ENCODE measurements at regions not wholly inside any gene's neighbourhood (a gene's known extent, or its start where the extent isn't known, plus 50 kb on each side); places are given as distances from the start of the nearest gene placed in this dataset.

DNA sequence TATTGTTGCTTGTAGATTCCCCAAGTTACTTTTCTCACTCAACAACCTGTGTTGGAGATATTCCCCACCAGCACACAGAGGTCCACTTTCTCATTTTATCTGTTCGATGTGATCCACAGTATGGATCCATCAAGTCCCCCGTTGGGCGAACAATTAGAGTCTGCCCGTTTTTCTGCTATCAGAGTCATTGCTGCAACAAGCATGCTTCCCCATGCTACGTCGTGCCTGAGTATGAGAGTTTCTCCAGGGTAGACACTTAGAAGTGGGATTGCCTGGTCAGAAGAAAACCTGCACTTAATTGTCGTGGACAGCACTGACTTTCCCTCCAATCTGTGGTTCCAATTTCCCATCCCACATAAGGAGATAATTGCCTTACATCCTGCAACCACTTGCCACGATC is 62.7 kb upstream of the SHOX start:
- TF ChIP-seq POLR2A (IDR thresholded peaks at IDR 0.05; ENCODE audit: borderline replicate concordance, extremely low read depth, insufficient read depth, insufficient read length), result no peak
- TF ChIP-seq, protein P1, sequence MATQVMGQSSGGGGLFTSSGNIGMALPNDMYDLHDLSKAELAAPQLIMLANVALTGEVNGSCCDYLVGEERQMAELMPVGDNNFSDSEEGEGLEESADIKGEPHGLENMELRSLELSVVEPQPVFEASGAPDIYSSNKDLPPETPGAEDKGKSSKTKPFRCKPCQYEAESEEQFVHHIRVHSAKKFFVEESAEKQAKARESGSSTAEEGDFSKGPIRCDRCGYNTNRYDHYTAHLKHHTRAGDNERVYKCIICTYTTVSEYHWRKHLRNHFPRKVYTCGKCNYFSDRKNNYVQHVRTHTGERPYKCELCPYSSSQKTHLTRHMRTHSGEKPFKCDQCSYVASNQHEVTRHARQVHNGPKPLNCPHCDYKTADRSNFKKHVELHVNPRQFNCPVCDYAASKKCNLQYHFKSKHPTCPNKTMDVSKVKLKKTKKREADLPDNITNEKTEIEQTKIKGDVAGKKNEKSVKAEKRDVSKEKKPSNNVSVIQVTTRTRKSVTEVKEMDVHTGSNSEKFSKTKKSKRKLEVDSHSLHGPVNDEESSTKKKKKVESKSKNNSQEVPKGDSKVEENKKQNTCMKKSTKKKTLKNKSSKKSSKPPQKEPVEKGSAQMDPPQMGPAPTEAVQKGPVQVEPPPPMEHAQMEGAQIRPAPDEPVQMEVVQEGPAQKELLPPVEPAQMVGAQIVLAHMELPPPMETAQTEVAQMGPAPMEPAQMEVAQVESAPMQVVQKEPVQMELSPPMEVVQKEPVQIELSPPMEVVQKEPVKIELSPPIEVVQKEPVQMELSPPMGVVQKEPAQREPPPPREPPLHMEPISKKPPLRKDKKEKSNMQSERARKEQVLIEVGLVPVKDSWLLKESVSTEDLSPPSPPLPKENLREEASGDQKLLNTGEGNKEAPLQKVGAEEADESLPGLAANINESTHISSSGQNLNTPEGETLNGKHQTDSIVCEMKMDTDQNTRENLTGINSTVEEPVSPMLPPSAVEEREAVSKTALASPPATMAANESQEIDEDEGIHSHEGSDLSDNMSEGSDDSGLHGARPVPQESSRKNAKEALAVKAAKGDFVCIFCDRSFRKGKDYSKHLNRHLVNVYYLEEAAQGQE (IDR thresholded peaks at IDR 0.05; ENCODE audit: low read depth), result no peak
- no peak for TF ChIP-seq FOSL1 (IDR thresholded peaks at IDR 0.05; ENCODE audit: low read depth)
- TF ChIP-seq, protein P2, sequence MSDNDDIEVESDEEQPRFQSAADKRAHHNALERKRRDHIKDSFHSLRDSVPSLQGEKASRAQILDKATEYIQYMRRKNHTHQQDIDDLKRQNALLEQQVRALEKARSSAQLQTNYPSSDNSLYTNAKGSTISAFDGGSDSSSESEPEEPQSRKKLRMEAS (IDR thresholded peaks at IDR 0.05), result no peak
- no peak for TF ChIP-seq RAD21 (IDR thresholded peaks at IDR 0.05; ENCODE audit: low read depth)
- TF ChIP-seq SRF (IDR thresholded peaks at IDR 0.05; ENCODE audit: low read depth), result no peak
- TF ChIP-seq EZH2 (IDR thresholded peaks at IDR 0.05), result no peak
- TF ChIP-seq POLR2AphosphoS5 (IDR thresholded peaks at IDR 0.05; ENCODE audit: low read depth, low read length), result no peak
- TF ChIP-seq CTCF (IDR thresholded peaks at IDR 0.05 in 2 of 3, conservative IDR thresholded peaks at IDR 0.05 in 1 of 3; ENCODE audit: borderline replicate concordance in 1 of 3, insufficient read depth in 1 of 3, low read depth in 2 of 3, low read length in 2 of 3), result no peak
- no peak for TF ChIP-seq EZH2phosphoT487 (IDR thresholded peaks at IDR 0.05; ENCODE audit: borderline replicate concordance)
- no TSS peak for BruUV-seq (replicated peaks)
- no peak overlapping the region for H3K4me3 ChIP-seq (replicated peaks in 1 of 2; ENCODE audit: low read depth in 1 of 2, low read length in 2 of 2)
- H3K9me2 ChIP-seq (ENCODE audit: insufficient read depth), result no peaks in the 10 kb centered on the region
- POLR2A ChIA-PET, result no interaction called here
- no peaks in the 10 kb centered on the region for H3K79me2 ChIP-seq (ENCODE audit: insufficient read depth, low read length)
- H3K27ac ChIP-seq (ENCODE audit: low read depth, low read length), result no peak overlapping the region
- H3K27me3 ChIP-seq (ENCODE audit: insufficient read depth, low read length), result no peaks in the 10 kb centered on the region
- no peak overlapping the region for H3K9ac ChIP-seq (ENCODE audit: low read length)
- RAD21 ChIA-PET (ENCODE audit: low non-redundant PET in 1 of 2, low total read pairs in 2 of 2, uncharacterized antibody in 2 of 2, unreplicated experiment in 2 of 2), result no interaction called here
- no peaks in the 10 kb centered on the region for H3K9me3 ChIP-seq (ENCODE audit: control insufficient read depth in 1 of 2, insufficient read depth in 1 of 2, low read depth in 1 of 2, low read length in 2 of 2)
- no peak overlapping the region for H3K4me2 ChIP-seq (ENCODE audit: low read length)
- H4K20me1 ChIP-seq (ENCODE audit: insufficient read depth), result no peaks in the 10 kb centered on the region
- no peaks in the 10 kb centered on the region for H3K36me3 ChIP-seq (ENCODE audit: control insufficient read depth in 1 of 2, insufficient read depth in 2 of 2, low read length in 2 of 2)
- CTCF ChIA-PET, result no interaction called here
- H2AFZ ChIP-seq (ENCODE audit: low read depth, low read length, poor library complexity, severe bottlenecking), result no peak overlapping the region
- intact Hi-C loops (cut with micrococcal nuclease), result no loop called here
- DNase-seq (ENCODE audit: low read depth, low spot score), result no peak
- H3K4me1 ChIP-seq (ENCODE audit: control insufficient read depth in 1 of 2, insufficient read depth in 2 of 2, low read length in 2 of 2), result no peaks in the 10 kb centered on the region
- ATAC-seq, result no peak
